Vagina (tissue), 2 donors: ENCODE measurements at regions not wholly inside any gene's neighbourhood (a gene's known extent, or its start where the extent isn't known, plus 50 kb on each side); places are given as distances from the start of the nearest gene placed in this dataset.
"Not testable (repeated sequence)": the region's sequence is repeated elsewhere in the genome, so short reads cannot be mapped to it uniquely, and the experiment has no call there.

Experiments
- DNase-seq, 2 donors: peaks; one replicate each; pipeline ENCODE4 v3.0.0-alpha.2; 2017; ENCODE audit errors: extremely low spot score in 2 of 2
- H3K27ac ChIP-seq: fragments of 200-600 bp; sonication (generic); one replicate; pipeline ENCODE4 v1.5.1; 2019
- H3K27me3 ChIP-seq: fragments of 200-600 bp; sonication (generic); one replicate; pipeline ENCODE4 v1.5.1; 2019
- H3K36me3 ChIP-seq, 2 donors: fragments of 200-600 bp; sonication (generic); one replicate each; pipeline ENCODE4 v1.5.1; 2017 to 2019
- H3K4me1 ChIP-seq: fragments of 200-600 bp; sonication (generic); one replicate; pipeline ENCODE4 v1.5.1; 2019
- H3K4me3 ChIP-seq, 2 donors: fragments of 200-600 bp; sonication (generic); 1 replicate in 1 of 2; 2 replicates in 1 of 2; pipeline ENCODE4 v1.5.1; 2016 to 2019
- H3K9me3 ChIP-seq: fragments of 200-600 bp; sonication (generic); one replicate; pipeline ENCODE4 v1.5.1; 2019
- CTCF ChIP-seq, 3 experiments: fragments of 450-650 bp in 2 of 3; fragments of 200-600 bp in 1 of 3; sonication (generic) in 1 of 3; IDR thresholded peaks; one replicate each; pipeline ENCODE4 v1.5.1; 2017 to 2019; ENCODE audit warnings: antibody characterized with exemption in 3 of 3, mild to moderate bottlenecking in 2 of 3, moderate library complexity in 2 of 3
- POLR2A ChIP-seq, 2 donors: fragments of 450-650 bp; IDR thresholded peaks; one replicate each; pipeline ENCODE4 v1.6.1; 2017; ENCODE audit warnings: antibody characterized with exemption in 2 of 2, mild to moderate bottlenecking in 2 of 2, moderate library complexity in 2 of 2
- POLR2AphosphoS5 ChIP-seq, 2 donors: sonication (generic); formaldehyde crosslinking; IDR thresholded peaks; one replicate each; pipeline ENCODE4 v1.9.0; 2017; ENCODE audit warnings: antibody characterized with exemption in 2 of 2, mild to moderate bottlenecking in 2 of 2, low read depth in 1 of 2; ENCODE audit not compliant: insufficient read depth in 1 of 2
- intact Hi-C: fragments of 100-400 bp; cut with DNase I; formaldehyde crosslinking; loops from one replicate; pipeline ENCODE4 v1.15.1; 2023

- TF ChIP-seq POLR2A (IDR thresholded peaks at IDR 0.05) (no peak), POLR2AphosphoS5 (IDR thresholded peaks at IDR 0.05; ENCODE audit: insufficient read depth in 1 of 2, low read depth in 1 of 2) (no peak), CTCF (IDR thresholded peaks at IDR 0.05) (no peak)
- intact Hi-C loops, result no loop called here
- Histone ChIP-seq H3K36me3 (no peaks in the 10 kb centered on the region), H3K4me1 (no peaks in the 10 kb centered on the region), H3K27ac (no peak overlapping the region), H3K9me3 (no peaks in the 10 kb centered on the region), H3K27me3 (no peaks in the 10 kb centered on the region), H3K4me3 (no peak overlapping the region)
- DNase-seq, result no peak
These were observed 123.0 kb upstream of the NR2F2 start for GRCh38 chr15:96207377-96208006.

- Histone ChIP-seq H3K27me3 (no peaks in the 10 kb centered on the region), H3K4me1 (no peaks in the 10 kb centered on the region), H3K4me3 (no peak overlapping the region), H3K36me3 (no peaks in the 10 kb centered on the region), H3K9me3 (no peaks in the 10 kb centered on the region), H3K27ac (no peak overlapping the region)
- no peak for TF ChIP-seq POLR2A (IDR thresholded peaks at IDR 0.05)
- intact Hi-C loops, result no loop called here
- no peak for DNase-seq
These were observed 121.2 kb upstream of the NR2F2 start for GRCh38 chr15:96209285-96209735.

- Histone ChIP-seq H3K4me3 (no peak overlapping the region), H3K9me3 (no peaks in the 10 kb centered on the region), H3K36me3 (no peaks in the 10 kb centered on the region), H3K4me1 (no peaks in the 10 kb centered on the region), H3K27ac (no peak overlapping the region), H3K27me3 (no peaks in the 10 kb centered on the region)
- intact Hi-C loops, result no loop called here
- TF ChIP-seq POLR2A (IDR thresholded peaks at IDR 0.05), result no peak
- TF ChIP-seq POLR2AphosphoS5 (IDR thresholded peaks at IDR 0.05; ENCODE audit: insufficient read depth in 1 of 2, low read depth in 1 of 2), result no peak
- no peak for TF ChIP-seq CTCF (IDR thresholded peaks at IDR 0.05)
- DNase-seq, result no peak
These were observed 117.5 kb upstream of the NR2F2 start for GRCh38 chr15:96213045-96213444.

- no peaks in the 10 kb centered on the region for H3K27me3 ChIP-seq
- DNase-seq, result no peak
- no peaks in the 10 kb centered on the region for H3K9me3 ChIP-seq
- H3K4me1 ChIP-seq, result no peaks in the 10 kb centered on the region
- no peak overlapping the region for H3K4me3 ChIP-seq
- no peaks in the 10 kb centered on the region for H3K36me3 ChIP-seq
- TF ChIP-seq POLR2AphosphoS5 (IDR thresholded peaks at IDR 0.05; ENCODE audit: insufficient read depth in 1 of 2, low read depth in 1 of 2) (no peak), POLR2A (IDR thresholded peaks at IDR 0.05) (no peak), CTCF (IDR thresholded peaks at IDR 0.05) (no peak)
- intact Hi-C loops, result no loop called here
- H3K27ac ChIP-seq, result no peak overlapping the region
These were observed 116.6 kb upstream of the NR2F2 start for GRCh38 chr15:96213896-96214295.

- H3K4me1 ChIP-seq, H3K27ac ChIP-seq, DNase-seq, H3K9me3 ChIP-seq, intact Hi-C loops, H3K27me3 ChIP-seq, H3K36me3 ChIP-seq, H3K4me3 ChIP-seq: not testable (repeated sequence)
These were observed 114.0 kb upstream of the NR2F2 start for GRCh38 chr15:96216481-96216880.

GRCh38 chr15:96217983-96218382 lies 112.5 kb upstream of the NR2F2 start:
- Histone ChIP-seq H3K4me1 (no peaks in the 10 kb centered on the region), H3K9me3 (no peaks in the 10 kb centered on the region), H3K27ac (no peak overlapping the region), H3K36me3 (no peaks in the 10 kb centered on the region), H3K27me3 (no peaks in the 10 kb centered on the region), H3K4me3 (no peak overlapping the region)
- TF ChIP-seq POLR2AphosphoS5 (IDR thresholded peaks at IDR 0.05; ENCODE audit: insufficient read depth in 1 of 2, low read depth in 1 of 2), result no peak
- no peak for TF ChIP-seq POLR2A (IDR thresholded peaks at IDR 0.05)
- no peak for TF ChIP-seq CTCF (IDR thresholded peaks at IDR 0.05)
- DNase-seq, result no peak
- intact Hi-C loops, result no loop called here
